ENCODE measurements at regions not wholly inside any gene's neighbourhood (a gene's known extent, or its start where the extent isn't known, plus 50 kb on each side); places are given as distances from the start of the nearest gene placed in this dataset.

DNA sequence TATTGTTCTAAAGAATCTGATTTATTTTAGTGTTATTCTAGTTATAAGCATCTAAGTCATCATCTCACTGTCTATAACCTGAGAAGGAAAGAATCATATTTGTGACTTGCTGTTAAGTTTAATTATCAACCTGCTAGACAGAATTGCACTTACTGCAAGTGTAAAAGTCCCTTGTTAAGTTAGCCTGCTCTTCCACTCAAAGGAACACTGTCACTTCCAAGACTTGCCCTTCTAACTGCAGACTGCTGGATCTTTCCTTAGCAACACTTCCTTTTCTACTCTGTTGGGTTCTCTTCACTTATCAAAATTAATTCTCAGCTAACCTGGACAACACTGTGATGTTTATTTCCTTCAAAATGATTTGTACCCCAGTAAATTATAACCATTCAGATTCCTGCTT, 323.2 kb upstream of the TFPI start:
- no peaks in the 10 kb centered on the region for H3K36me3 ChIP-seq (ENCODE audit: low read depth, missing control alignments)
- H3K4me1 ChIP-seq: no peaks in the 10 kb centered on the region
- H3K9me3 ChIP-seq: no peaks in the 10 kb centered on the region
- no peak overlapping the region for H3K27ac ChIP-seq
- no peak overlapping the region for H3K4me3 ChIP-seq
- no peaks in the 10 kb centered on the region for H3K27me3 ChIP-seq
- TF ChIP-seq POLR2A (IDR thresholded peaks at IDR 0.05) (no peak), CTCF (IDR thresholded peaks at IDR 0.05) (no peak)
- no peak for DNase-seq
- intact Hi-C loops (cut with DNase I; ENCODE audit: low total_unique reads): no loop called here

DNA sequence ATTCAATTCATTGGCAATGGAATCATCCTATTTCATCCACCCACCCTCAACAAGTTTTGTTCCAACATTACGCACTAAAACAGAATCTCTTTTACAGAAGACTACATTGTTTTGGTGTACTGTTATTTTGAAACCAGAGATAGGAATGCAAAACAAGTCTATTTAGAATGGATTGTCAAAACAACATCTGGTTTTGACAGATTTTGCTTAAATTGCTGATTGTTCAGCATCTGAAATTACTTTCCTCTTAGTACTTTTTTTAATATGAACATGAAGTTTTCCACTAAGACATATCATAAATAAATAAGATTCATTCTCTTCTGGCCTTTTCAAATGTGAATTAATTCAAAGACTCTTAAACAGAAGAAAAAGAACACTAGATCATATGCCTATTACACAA, 323.9 kb upstream of the TFPI start:
- DNase-seq: no peak
- WGBS, 2 donors: 90 to 91% methylated on average over 1 of the region's 1 CpG
- Histone ChIP-seq H3K4me3 (no peak overlapping the region), H3K36me3 (ENCODE audit: low read depth, missing control alignments) (no peaks in the 10 kb centered on the region), H3K4me1 (no peaks in the 10 kb centered on the region), H3K27ac (no peak overlapping the region), H3K9me3 (no peaks in the 10 kb centered on the region), H3K27me3 (no peaks in the 10 kb centered on the region)
- intact Hi-C loops (cut with DNase I; ENCODE audit: low total_unique reads): no loop called here
- TF ChIP-seq POLR2A (IDR thresholded peaks at IDR 0.05) (no peak), CTCF (IDR thresholded peaks at IDR 0.05) (no peak)

DNA sequence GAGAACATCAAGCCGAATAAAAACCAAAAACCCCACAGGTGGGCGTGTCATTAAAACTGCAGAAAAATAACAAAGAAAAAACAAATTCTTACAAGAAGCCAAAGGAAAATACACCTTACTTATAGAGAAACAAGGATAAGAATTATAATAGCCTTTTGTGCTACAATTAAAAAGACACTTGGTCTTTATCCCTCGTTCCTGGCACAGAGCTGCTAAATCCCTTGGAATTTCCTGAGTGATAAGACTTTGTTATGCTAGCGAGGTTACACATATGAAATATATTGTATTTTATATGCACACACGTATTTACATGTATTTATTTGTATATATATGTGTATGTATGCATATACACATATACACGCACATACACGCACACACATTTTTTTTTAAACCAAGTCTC, 325.3 kb upstream of the TFPI start:
- intact Hi-C loops (cut with DNase I; ENCODE audit: low total_unique reads): no loop called here
- WGBS, 2 donors: 72 to 74% methylated on average over 7 of the region's 7 CpGs
- Histone ChIP-seq H3K9me3 (no peaks in the 10 kb centered on the region), H3K27ac (no peak overlapping the region), H3K36me3 (ENCODE audit: low read depth, missing control alignments) (no peaks in the 10 kb centered on the region), H3K4me3 (no peak overlapping the region), H3K27me3 (no peaks in the 10 kb centered on the region), H3K4me1 (no peaks in the 10 kb centered on the region)
- DNase-seq: no peak
- TF ChIP-seq POLR2A (IDR thresholded peaks at IDR 0.05) (no peak), CTCF (IDR thresholded peaks at IDR 0.05) (no peak)

- no peaks in the 10 kb centered on the region for H3K27me3 ChIP-seq
- intact Hi-C loops (cut with DNase I; ENCODE audit: low total_unique reads): no loop called here
- no peaks in the 10 kb centered on the region for H3K4me1 ChIP-seq
- TF ChIP-seq CTCF (IDR thresholded peaks at IDR 0.05): no peak
- no peak for TF ChIP-seq POLR2A (IDR thresholded peaks at IDR 0.05)
- 88% methylated on average over 1 of the region's 1 CpG for WGBS, 2 donors
- no peak for DNase-seq
- H3K9me3 ChIP-seq: no peaks in the 10 kb centered on the region
- no peak overlapping the region for H3K4me3 ChIP-seq
- no peak overlapping the region for H3K27ac ChIP-seq
- H3K36me3 ChIP-seq (ENCODE audit: low read depth, missing control alignments): no peaks in the 10 kb centered on the region
These were observed 329.8 kb upstream of the TFPI start for GRCh38 chr2:187884003-187884402.

DNA sequence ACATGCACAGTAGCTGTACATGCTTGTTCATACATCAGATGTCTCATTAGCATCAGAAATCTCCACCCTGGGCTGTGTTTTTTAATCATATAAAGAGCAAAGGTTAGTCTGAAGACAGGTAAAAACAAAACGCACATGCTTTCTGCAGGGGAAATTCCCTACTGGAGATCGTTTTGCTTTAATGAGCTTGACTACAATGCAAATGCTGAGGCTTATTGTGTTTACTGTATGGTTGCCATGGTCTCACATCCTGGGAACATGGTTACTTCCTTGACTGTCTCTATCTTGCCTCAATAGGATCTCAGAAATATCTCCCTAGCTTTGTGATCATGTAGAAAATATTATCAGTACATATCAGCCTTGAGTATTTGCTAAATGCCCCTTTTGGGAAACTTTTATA, 336.5 kb upstream of the TFPI start:
- intact Hi-C loops (cut with DNase I; ENCODE audit: low total_unique reads): no loop called here
- no peaks in the 10 kb centered on the region for H3K9me3 ChIP-seq
- H3K27ac ChIP-seq: no peak overlapping the region
- DNase-seq: no peak
- TF ChIP-seq POLR2A (IDR thresholded peaks at IDR 0.05): no peak
- TF ChIP-seq CTCF (IDR thresholded peaks at IDR 0.05): no peak
- no peaks in the 10 kb centered on the region for H3K36me3 ChIP-seq (ENCODE audit: low read depth, missing control alignments)
- H3K4me1 ChIP-seq: no peaks in the 10 kb centered on the region
- no peak overlapping the region for H3K4me3 ChIP-seq
- no peaks in the 10 kb centered on the region for H3K27me3 ChIP-seq
- 62 to 75% methylated on average over 2 of the region's 2 CpGs for WGBS, 2 donors

Measured in testis (tissue), 2 donors.